Osteoblast (primary cell): ENCODE measurements at regions not wholly inside any gene's neighbourhood (a gene's known extent, or its start where the extent isn't known, plus 50 kb on each side); places are given as distances from the start of the nearest gene placed in this dataset.

Experiments used
- DNase-seq: peaks from one replicate; pipeline ENCODE4 v3.0.0; 2011; ENCODE audit warnings: low spot score, mixed read lengths; ENCODE audit not compliant: insufficient read length; ENCODE audit errors: missing footprints
- H2AFZ ChIP-seq: 2 replicates; pipeline ENCODE4 v1.6.0; 2011; ENCODE audit warnings: mild to moderate bottlenecking, low read length
- H3K27ac ChIP-seq: 2 replicates; pipeline ENCODE4 v1.5.1; 2011; ENCODE audit warnings: mild to moderate bottlenecking, low read depth, low read length, moderate library complexity
- H3K27me3 ChIP-seq: 2 replicates; pipeline ENCODE4 v1.6.0; 2012; ENCODE audit warnings: mild to moderate bottlenecking, control low read depth, inconsistent platforms, low read length, moderate library complexity; ENCODE audit not compliant: insufficient read depth
- H3K36me3 ChIP-seq: 2 replicates; pipeline ENCODE4 v1.5.1; 2011; ENCODE audit warnings: mild to moderate bottlenecking, low read length, control low read depth, moderate library complexity; ENCODE audit not compliant: insufficient read depth
- H3K4me1 ChIP-seq: 2 replicates; pipeline ENCODE4 v1.5.1; 2011; ENCODE audit warnings: mild to moderate bottlenecking, low read length, control low read depth, moderate library complexity; ENCODE audit not compliant: insufficient read depth
- H3K4me2 ChIP-seq: 2 replicates; pipeline ENCODE4 v1.6.0; 2011; ENCODE audit warnings: mild to moderate bottlenecking, low read length; ENCODE audit not compliant: insufficient read depth
- H3K4me3 ChIP-seq: fragments of 200-600 bp; sonication (generic); 3 replicates; pipeline ENCODE4 v1.5.1; 2012; ENCODE audit warnings: mild to moderate bottlenecking, low read length, inconsistent platforms; ENCODE audit not compliant: insufficient read depth
- H3K79me2 ChIP-seq: 2 replicates; pipeline ENCODE4 v1.6.0; 2012; ENCODE audit warnings: mild to moderate bottlenecking, low read length, control low read depth, inconsistent platforms; ENCODE audit not compliant: insufficient read depth
- H3K9me3 ChIP-seq: 2 replicates; pipeline ENCODE4 v1.5.1; 2011; ENCODE audit warnings: low read depth, low read length, control low read depth
- H4K20me1 ChIP-seq: 2 replicates; pipeline ENCODE4 v1.6.0; 2012; ENCODE audit warnings: mild to moderate bottlenecking, low read length, control low read depth; ENCODE audit not compliant: insufficient read depth
- CTCF ChIP-seq: IDR thresholded peaks from 2 replicates; pipeline ENCODE4 v1.5.1; 2011; ENCODE audit warnings: mild to moderate bottlenecking, low read depth, low read length, moderate library complexity; ENCODE audit errors: extremely low read depth

DNA sequence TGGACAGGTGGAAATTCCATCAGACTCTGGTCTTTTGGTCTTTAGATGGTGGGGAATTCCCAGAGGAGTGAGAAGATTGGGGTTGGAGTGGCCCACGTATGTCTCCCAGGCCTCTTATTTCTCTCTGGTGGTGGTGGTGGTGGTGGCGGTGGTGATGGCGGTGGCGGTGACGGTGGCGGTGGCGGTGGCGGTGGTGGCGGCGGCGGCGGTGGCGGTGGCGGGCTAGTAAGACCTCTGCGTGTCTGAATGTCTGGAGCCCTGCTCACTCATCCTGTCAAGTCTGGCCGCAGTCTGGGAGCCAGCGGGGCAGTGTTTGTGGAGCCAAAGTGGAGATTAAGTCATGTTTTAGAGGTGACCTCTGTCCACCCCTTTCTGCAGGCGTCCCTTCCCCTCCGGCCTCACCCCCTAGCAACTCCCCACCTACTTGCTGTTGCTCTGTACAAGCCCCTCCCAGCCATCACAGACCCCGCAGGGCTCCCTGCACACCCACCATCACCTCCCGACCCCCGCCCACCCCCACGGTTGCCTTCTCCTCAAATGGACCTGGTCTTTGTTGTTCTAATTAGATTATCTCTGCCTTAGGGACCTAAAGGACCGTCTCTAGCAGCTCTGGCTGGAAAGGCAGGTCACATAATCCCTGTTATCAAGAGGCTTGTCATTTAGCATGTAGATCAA, 165.0 kb upstream of the TBX20 start:
- Histone ChIP-seq H3K27me3 (no peaks in the 10 kb centered on the region), H3K79me2 (no peaks in the 10 kb centered on the region), H3K27ac (no peak overlapping the region), H3K4me3 (no peak overlapping the region), H3K9me3 (no peaks in the 10 kb centered on the region), H3K4me1 (no peaks in the 10 kb centered on the region), H3K36me3 (no peaks in the 10 kb centered on the region), H2AFZ (no peak overlapping the region), H3K4me2 (no peak overlapping the region), H4K20me1 (no peaks in the 10 kb centered on the region)
- no peak for DNase-seq
- no peak for TF ChIP-seq CTCF

DNA sequence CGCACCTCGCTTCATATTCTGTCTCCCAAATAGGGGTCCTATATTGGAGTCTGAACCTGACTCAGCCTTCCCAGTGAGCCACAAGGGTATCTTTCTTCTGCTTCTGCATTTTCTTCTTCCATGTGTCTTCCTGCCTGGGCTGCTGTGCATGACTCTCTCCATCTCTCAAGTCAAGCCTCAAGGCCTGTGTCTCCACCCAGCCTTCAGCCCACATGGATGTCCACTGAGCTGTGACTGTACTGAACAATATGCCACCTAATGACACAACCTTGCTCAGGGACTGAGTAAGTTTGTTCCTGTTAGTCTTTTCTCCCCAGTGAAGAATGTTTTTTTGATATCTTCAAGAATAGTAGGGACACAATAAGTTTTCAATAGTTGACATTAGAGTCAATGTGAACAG, 162.7 kb upstream of the TBX20 start:
- no peak for DNase-seq
- H3K36me3 ChIP-seq, result no peaks in the 10 kb centered on the region
- no peaks in the 10 kb centered on the region for H3K27me3 ChIP-seq
- no peaks in the 10 kb centered on the region for H3K4me1 ChIP-seq
- no peaks in the 10 kb centered on the region for H3K79me2 ChIP-seq
- no peak overlapping the region for H3K4me2 ChIP-seq
- H3K4me3 ChIP-seq, result no peak overlapping the region
- H3K27ac ChIP-seq, result no peak overlapping the region
- TF ChIP-seq CTCF, result no peak
- no peaks in the 10 kb centered on the region for H3K9me3 ChIP-seq
- no peak overlapping the region for H2AFZ ChIP-seq
- no peaks in the 10 kb centered on the region for H4K20me1 ChIP-seq

DNA sequence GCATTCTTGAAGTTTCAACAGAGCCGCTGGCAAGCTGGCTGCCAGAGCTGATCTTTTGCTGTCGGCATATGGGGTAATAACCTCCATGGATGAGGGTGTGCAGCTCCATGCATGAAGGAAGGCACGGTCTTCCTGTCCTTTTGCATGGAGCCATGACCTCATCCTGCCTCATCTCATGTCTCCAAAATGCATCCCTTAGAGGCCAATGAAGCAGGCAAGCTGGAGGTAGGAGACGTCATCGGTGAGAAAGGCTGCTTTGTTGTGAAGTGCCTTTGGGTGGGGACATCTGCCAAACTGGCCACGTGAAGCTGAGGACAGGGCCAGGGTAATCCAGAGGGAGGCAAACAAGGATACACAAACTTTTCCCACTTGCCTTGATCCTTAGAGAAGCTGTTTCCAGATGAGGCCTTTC, 161.5 kb upstream of the TBX20 start:
- Histone ChIP-seq H4K20me1 (no peaks in the 10 kb centered on the region), H3K4me2 (no peak overlapping the region)

GRCh38 chr7:35411331-35411730, 157.4 kb upstream of the TBX20 start:
- Histone ChIP-seq H3K9me3 (no peaks in the 10 kb centered on the region), H3K4me3 (no peak overlapping the region), H2AFZ (no peak overlapping the region), H3K79me2 (no peaks in the 10 kb centered on the region), H3K27me3 (no peaks in the 10 kb centered on the region), H3K27ac (no peak overlapping the region), H3K4me1 (no peaks in the 10 kb centered on the region), H3K36me3 (no peaks in the 10 kb centered on the region), H3K4me2 (no peak overlapping the region), H4K20me1 (no peaks in the 10 kb centered on the region)
- DNase-seq, result no peak
- no peak for TF ChIP-seq CTCF

More for the DNA sequence above, 161.5 kb upstream of the TBX20 start:
- Histone ChIP-seq H3K9me3 (no peaks in the 10 kb centered on the region), H3K27me3 (no peaks in the 10 kb centered on the region), H3K36me3 (no peaks in the 10 kb centered on the region), H3K4me1 (no peaks in the 10 kb centered on the region), H3K79me2 (no peaks in the 10 kb centered on the region), H3K27ac (no peak overlapping the region), H2AFZ (no peak overlapping the region), H3K4me3 (no peak overlapping the region)
- DNase-seq, result no peak
- TF ChIP-seq CTCF, result no peak
